ENCODE measurements at regions not wholly inside any gene's neighbourhood (a gene's known extent, or its start where the extent isn't known, plus 50 kb on each side); places are given as distances from the start of the nearest gene placed in this dataset.

DNA sequence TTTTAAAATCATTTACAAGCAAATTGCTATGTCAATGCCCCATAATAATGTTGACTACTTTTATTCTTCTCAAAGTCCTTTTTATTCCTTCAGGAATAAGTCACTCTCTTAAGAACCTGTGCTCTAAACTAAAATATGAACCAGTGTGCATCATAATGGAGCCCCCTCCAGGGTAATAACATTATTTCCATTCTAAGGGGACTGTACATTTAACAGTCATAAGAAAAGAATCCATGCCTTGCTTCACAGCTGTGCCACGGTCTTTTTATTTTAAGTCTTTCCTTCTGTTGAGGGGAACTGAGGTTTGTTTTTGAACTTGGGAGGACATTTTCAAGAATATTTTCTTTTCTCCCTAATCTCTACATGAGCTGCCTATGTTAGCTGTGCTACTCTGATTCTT, 297.6 kb downstream of the MAN2A1 start:
- Histone ChIP-seq H3K27me3 (ENCODE audit: control insufficient read depth in 2 of 2, insufficient read depth in 2 of 2, low read length in 2 of 2) (no peaks in the 10 kb centered on the region), H3K9me1 (replicated peaks; ENCODE audit: control insufficient read depth, extremely low read depth, insufficient read depth, low read length) (no peaks in the 10 kb centered on the region), H3K36me3 (ENCODE audit: control insufficient read depth in 2 of 2, extremely low read depth in 1 of 2, insufficient read depth in 2 of 2, low read length in 2 of 2) (no peaks in the 10 kb centered on the region), H3K4me2 (ENCODE audit: insufficient read depth, low read length) (no peak overlapping the region), H3K4me3 (replicated peaks in 1 of 3; ENCODE audit: insufficient read depth in 1 of 3, low read depth in 1 of 3, low read length in 3 of 3) (no peak overlapping the region), H3K79me2 (ENCODE audit: control insufficient read depth, insufficient read depth, low read length) (no peaks in the 10 kb centered on the region), H3K9ac (replicated peaks; ENCODE audit: extremely low read depth, insufficient read depth, low read length) (no peak overlapping the region), H3K4me1 (ENCODE audit: control insufficient read depth, extremely low read depth, insufficient read depth, low read length) (no peaks in the 10 kb centered on the region), H3K9me3 (replicated peaks; ENCODE audit: control insufficient read depth, insufficient read depth, low read length) (no peaks in the 10 kb centered on the region), H2AFZ (ENCODE audit: low read depth, low read length) (no peak overlapping the region), H4K20me1 (replicated peaks; ENCODE audit: control insufficient read depth, extremely low read depth, insufficient read depth, low read length) (no peaks in the 10 kb centered on the region), H3K27ac (ENCODE audit: insufficient read depth, low read depth, low read length) (no peak overlapping the region)
- dilution Hi-C loops (cut with MboI; ENCODE audit: extremely low pct_ligation_motif_present, low sequenced_read_pairs) (no loop called here), intact Hi-C loops (cut with micrococcal nuclease) (no loop called here)
- DNase-seq (ENCODE audit: low read depth, low spot score) (no peak), FAIRE-seq (no peak)
- ChIA-PET CTCF (no interaction called here), POLR2A (no interaction called here)
- BruUV-seq (replicated peaks): no TSS peak
- TF ChIP-seq JUN (IDR thresholded peaks at IDR 0.05; ENCODE audit: borderline replicate concordance, insufficient read depth, insufficient read length, low read depth) (no peak), POLR2AphosphoS5 (IDR thresholded peaks at IDR 0.05; ENCODE audit: insufficient read depth, low read depth, low read length) (no peak), FOS (IDR thresholded peaks at IDR 0.05; ENCODE audit: borderline replicate concordance, insufficient read depth, low read length) (no peak), POLR2A (IDR thresholded peaks at IDR 0.05; ENCODE audit: low read depth, low read length) (no peak), MYC (IDR thresholded peaks at IDR 0.05; ENCODE audit: low read depth, low read length) (no peak), GATA2 (IDR thresholded peaks at IDR 0.05; ENCODE audit: insufficient read depth, insufficient read length, low read depth, low read length) (no peak), EZH2 (IDR thresholded peaks at IDR 0.05; ENCODE audit: borderline replicate concordance, low read depth, low read length, severe bottlenecking) (no peak)
- TF ChIP-seq, protein P1, sequence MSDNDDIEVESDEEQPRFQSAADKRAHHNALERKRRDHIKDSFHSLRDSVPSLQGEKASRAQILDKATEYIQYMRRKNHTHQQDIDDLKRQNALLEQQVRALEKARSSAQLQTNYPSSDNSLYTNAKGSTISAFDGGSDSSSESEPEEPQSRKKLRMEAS (IDR thresholded peaks at IDR 0.05; ENCODE audit: insufficient read depth, insufficient read length): no peak
- TF ChIP-seq, protein P2, sequence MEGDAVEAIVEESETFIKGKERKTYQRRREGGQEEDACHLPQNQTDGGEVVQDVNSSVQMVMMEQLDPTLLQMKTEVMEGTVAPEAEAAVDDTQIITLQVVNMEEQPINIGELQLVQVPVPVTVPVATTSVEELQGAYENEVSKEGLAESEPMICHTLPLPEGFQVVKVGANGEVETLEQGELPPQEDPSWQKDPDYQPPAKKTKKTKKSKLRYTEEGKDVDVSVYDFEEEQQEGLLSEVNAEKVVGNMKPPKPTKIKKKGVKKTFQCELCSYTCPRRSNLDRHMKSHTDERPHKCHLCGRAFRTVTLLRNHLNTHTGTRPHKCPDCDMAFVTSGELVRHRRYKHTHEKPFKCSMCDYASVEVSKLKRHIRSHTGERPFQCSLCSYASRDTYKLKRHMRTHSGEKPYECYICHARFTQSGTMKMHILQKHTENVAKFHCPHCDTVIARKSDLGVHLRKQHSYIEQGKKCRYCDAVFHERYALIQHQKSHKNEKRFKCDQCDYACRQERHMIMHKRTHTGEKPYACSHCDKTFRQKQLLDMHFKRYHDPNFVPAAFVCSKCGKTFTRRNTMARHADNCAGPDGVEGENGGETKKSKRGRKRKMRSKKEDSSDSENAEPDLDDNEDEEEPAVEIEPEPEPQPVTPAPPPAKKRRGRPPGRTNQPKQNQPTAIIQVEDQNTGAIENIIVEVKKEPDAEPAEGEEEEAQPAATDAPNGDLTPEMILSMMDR (IDR thresholded peaks at IDR 0.05; ENCODE audit: extremely low read depth in 1 of 2, insufficient read depth in 1 of 2, low read depth in 1 of 2, low read length in 2 of 2): no peak

Measured in endothelial cell of umbilical vein (primary cell).